ENCODE measurements at regions not wholly inside any gene's neighbourhood (a gene's known extent, or its start where the extent isn't known, plus 50 kb on each side); places are given as distances from the start of the nearest gene placed in this dataset.
"Not testable (repeated sequence)": the region's sequence is repeated elsewhere in the genome, so short reads cannot be mapped to it uniquely, and the experiment has no call there.

DNA sequence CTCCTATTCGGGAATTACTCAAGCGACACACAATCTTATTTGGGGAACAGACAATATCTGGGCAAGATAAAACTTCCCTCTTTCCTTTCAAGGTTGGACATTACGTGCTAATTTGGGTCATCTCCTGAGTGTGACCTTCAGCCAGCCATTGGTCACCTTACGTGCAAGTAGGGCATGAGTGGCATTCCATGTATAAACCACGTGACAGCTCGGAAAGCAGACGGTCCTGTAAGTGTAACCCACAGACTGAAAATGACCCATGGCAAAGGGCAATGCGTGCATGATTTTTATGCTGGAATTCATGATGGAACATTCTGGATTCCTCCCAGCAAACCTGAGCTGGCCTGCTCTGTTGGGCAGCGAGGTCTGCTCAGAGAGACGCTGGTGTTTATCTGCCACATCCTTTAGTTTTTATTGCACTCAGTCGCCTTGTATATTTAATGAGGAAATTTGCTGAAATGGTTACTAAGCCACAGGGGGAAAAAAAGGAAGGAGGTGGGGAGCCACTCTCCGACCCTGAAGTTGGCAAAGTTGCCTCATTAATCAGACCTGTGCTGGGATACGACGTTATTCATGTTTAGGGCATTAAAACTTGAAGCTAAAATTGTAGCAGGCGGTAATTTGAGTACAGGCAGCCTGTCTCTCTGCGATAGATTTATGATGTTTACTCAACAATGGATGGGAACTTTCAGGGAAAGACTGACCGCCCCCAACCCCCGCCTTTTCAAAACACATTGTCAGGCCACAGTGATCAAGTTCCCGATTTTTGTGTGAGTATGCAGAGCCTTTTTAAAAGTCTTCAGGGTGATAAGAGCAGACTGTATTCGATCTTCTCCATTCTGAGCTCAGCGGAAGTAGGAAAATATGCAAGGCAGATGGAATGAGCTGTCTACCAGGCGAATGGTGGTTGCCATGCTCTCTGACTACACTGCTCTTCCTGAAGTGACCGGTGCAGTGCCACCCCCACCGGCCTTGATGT lies 295.3 kb downstream of the BCL2L11 start:
- H3K4me3 Mint-ChIP-seq; H3K4me3 ChIP-seq; DNase-seq (ENCODE audit: low spot score); H3F3A ChIP-seq (ENCODE audit: low read depth); H3K36me3 ChIP-seq; H4K20me1 ChIP-seq (ENCODE audit: low read depth); H3K36me3 Mint-ChIP-seq; H3K79me2 ChIP-seq (ENCODE audit: low read depth); H3K9me3 Mint-ChIP-seq; H3K27ac ChIP-seq; H3K4me1 Mint-ChIP-seq; H3K9me3 ChIP-seq (ENCODE audit: low read depth); H2AFZ ChIP-seq (replicated peaks); H3K4me2 ChIP-seq; H3K27me3 Mint-ChIP-seq (ENCODE audit: insufficient read depth, low read depth); H3K4me1 ChIP-seq; H3K9ac ChIP-seq; H3K27me3 ChIP-seq; H3K27ac Mint-ChIP-seq: not testable (repeated sequence)

DNA sequence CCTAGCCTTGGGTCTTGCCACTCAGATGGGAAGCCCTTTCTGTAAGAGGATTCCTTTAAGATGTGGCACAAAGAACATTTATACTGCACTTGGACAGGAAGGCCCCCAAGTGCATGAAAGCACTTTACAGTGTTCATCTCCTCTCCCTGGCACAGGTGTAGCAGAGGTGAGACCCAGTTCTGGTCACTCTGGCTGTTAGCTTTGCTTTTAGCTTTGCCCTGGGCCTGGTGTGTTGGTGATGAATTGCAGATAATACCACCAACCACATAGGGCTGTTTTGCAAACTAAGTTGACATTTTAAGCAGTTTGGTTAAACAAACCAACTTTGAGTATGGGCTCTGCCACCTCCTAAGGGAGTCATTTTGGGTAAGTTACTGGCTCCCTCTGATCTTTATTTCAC lies 296.3 kb downstream of the BCL2L11 start:
- DNase-seq (ENCODE audit: low spot score); H3K27me3 ChIP-seq; H4K20me1 ChIP-seq (ENCODE audit: low read depth); H3K9ac ChIP-seq; H3K36me3 ChIP-seq; H3K27ac ChIP-seq; H3K9me3 ChIP-seq (ENCODE audit: low read depth); H3K36me3 Mint-ChIP-seq; H3F3A ChIP-seq (ENCODE audit: low read depth); H3K4me1 ChIP-seq; H3K4me1 Mint-ChIP-seq; H3K4me3 ChIP-seq; H3K9me3 Mint-ChIP-seq; H3K27me3 Mint-ChIP-seq (ENCODE audit: insufficient read depth, low read depth); H3K79me2 ChIP-seq (ENCODE audit: low read depth); H3K27ac Mint-ChIP-seq; H3K4me3 Mint-ChIP-seq; H2AFZ ChIP-seq (replicated peaks); H3K4me2 ChIP-seq: not testable (repeated sequence)

DNA sequence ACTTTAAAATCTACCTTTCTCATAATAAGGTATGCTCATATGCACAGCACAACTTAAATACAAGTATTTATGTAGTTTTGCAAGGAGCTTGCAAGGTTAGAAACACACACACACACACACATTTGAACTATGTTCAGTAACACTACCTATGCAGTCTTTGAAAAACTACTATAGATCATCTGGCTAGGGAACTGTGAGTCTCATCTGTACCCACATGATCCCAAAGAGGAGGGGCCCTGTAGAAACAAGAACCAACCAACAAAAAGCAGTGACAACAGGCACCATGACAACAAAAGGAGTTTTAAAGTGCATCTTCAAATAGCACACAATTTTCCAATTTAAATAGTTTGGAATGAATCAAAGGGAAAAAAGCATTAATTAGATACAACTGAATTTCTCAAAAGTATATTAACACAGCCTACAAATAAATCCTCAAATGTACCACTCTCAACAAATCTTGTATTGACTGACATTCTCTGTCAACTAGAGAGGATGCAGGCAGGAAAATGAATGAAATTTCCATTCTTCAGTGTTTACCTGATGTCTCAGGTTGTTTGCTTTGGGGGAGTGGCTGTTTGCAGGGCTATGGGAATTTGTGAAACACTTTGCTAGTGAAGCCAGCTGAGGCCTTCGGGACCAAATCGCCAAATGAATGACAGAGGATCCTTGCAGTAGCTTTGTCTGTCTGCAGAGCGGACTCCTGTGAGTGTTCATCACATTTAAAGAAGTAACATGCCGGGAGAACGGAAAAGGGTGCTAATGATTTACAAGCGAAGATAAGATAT lies 297.6 kb downstream of the BCL2L11 start:
- not testable (repeated sequence) for H3K36me3 Mint-ChIP-seq; H3K4me1 ChIP-seq; H3K4me3 ChIP-seq; H2AFZ ChIP-seq (replicated peaks); H3K4me3 Mint-ChIP-seq; H3F3A ChIP-seq (ENCODE audit: low read depth); H3K4me1 Mint-ChIP-seq; H3K36me3 ChIP-seq; H3K9me3 Mint-ChIP-seq; DNase-seq (ENCODE audit: low spot score); H3K4me2 ChIP-seq; H3K27me3 Mint-ChIP-seq (ENCODE audit: insufficient read depth, low read depth); H3K27me3 ChIP-seq; H3K9ac ChIP-seq; H3K27ac Mint-ChIP-seq; H3K27ac ChIP-seq; H3K9me3 ChIP-seq (ENCODE audit: low read depth); H3K79me2 ChIP-seq (ENCODE audit: low read depth); H4K20me1 ChIP-seq (ENCODE audit: low read depth)

DNA sequence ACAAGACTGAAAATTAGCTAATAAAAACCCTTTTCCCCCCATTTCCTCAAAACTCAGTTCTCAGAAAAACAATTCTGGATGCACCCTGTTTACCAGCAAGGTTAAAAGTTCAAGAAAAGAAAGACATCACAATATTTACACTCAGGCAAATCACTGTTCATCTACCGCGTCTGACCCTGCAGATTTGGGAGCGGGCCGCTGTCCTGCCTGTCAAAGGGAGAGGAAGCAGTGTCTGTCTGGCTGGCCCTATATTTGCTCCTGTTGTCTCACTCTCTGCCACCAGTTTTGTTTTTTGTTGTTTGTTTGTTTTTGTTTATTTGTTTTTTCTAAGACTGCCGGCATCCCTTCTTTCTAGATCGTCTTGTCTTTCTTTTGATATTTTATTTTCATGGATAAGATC lies 299.4 kb downstream of the BCL2L11 start:
- not testable (repeated sequence) for H3K4me3 Mint-ChIP-seq; H3K9me3 Mint-ChIP-seq; H3K4me3 ChIP-seq; H3K4me2 ChIP-seq; H3K27me3 Mint-ChIP-seq (ENCODE audit: insufficient read depth, low read depth); H3K27ac ChIP-seq; H3K4me1 Mint-ChIP-seq; DNase-seq (ENCODE audit: low spot score); H3K27me3 ChIP-seq; H2AFZ ChIP-seq (replicated peaks); H3K9me3 ChIP-seq (ENCODE audit: low read depth); H3K27ac Mint-ChIP-seq; H3K79me2 ChIP-seq (ENCODE audit: low read depth); H3K36me3 ChIP-seq; H3F3A ChIP-seq (ENCODE audit: low read depth); H4K20me1 ChIP-seq (ENCODE audit: low read depth); H3K9ac ChIP-seq; H3K4me1 ChIP-seq; H3K36me3 Mint-ChIP-seq

DNA sequence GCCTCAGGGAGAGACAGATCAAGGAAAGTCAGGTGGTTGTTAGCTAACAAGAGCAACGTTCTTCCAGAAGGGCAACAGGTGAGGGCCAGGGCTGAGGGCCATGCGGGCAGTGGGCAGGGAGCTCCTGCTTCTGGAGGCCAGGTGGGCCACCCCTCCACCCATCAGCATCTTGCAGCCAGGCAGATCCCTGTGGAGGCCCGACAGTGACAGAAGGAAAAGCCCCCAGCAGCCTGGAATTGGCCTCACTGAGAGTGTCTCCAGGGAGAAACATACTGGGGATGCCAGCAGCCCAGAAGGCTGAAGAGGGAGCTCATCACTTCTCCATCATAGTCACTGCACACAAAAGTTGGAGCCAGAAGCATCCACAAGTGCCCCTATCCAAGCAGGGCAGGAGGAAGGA lies 300.1 kb downstream of the BCL2L11 start:
- not testable (repeated sequence) for H3K4me3 ChIP-seq; DNase-seq (ENCODE audit: low spot score); H3K4me1 Mint-ChIP-seq; H3K9ac ChIP-seq; H3K27ac Mint-ChIP-seq; H3K36me3 Mint-ChIP-seq; H4K20me1 ChIP-seq (ENCODE audit: low read depth); H3F3A ChIP-seq (ENCODE audit: low read depth); H3K36me3 ChIP-seq; H3K79me2 ChIP-seq (ENCODE audit: low read depth); H3K4me1 ChIP-seq; H3K4me2 ChIP-seq; H2AFZ ChIP-seq (replicated peaks); H3K27me3 Mint-ChIP-seq (ENCODE audit: insufficient read depth, low read depth); H3K9me3 Mint-ChIP-seq; H3K9me3 ChIP-seq (ENCODE audit: low read depth); H3K4me3 Mint-ChIP-seq; H3K27ac ChIP-seq; H3K27me3 ChIP-seq

DNA sequence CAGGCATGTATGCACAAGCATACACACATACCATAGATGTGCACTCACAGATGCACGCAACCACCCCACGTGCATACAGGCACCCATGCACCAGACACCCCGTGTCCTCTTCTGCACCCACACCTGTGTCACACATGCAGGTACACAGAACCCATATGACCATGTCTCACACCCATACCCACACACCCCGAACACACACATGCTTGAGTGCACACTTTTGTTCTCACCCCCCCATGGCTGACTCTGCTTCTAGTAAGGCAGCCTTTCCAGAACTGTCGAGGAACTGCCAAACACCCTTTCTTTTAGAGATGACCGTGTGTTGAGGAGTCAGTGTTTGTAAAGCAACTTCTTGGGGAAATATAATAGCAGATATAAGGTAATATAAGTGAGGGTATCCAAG lies 301.2 kb downstream of the BCL2L11 start:
- not testable (repeated sequence) for H4K20me1 ChIP-seq (ENCODE audit: low read depth); H3K36me3 ChIP-seq; H3K4me1 ChIP-seq; H3F3A ChIP-seq (ENCODE audit: low read depth); H3K27ac Mint-ChIP-seq; H3K4me3 ChIP-seq; H3K79me2 ChIP-seq (ENCODE audit: low read depth); H3K27ac ChIP-seq; H3K9me3 Mint-ChIP-seq; H3K4me2 ChIP-seq; DNase-seq (ENCODE audit: low spot score); H3K9ac ChIP-seq; H2AFZ ChIP-seq (replicated peaks); H3K36me3 Mint-ChIP-seq; H3K4me1 Mint-ChIP-seq; H3K4me3 Mint-ChIP-seq; H3K27me3 ChIP-seq; H3K9me3 ChIP-seq (ENCODE audit: low read depth); H3K27me3 Mint-ChIP-seq (ENCODE audit: insufficient read depth, low read depth)

DNA sequence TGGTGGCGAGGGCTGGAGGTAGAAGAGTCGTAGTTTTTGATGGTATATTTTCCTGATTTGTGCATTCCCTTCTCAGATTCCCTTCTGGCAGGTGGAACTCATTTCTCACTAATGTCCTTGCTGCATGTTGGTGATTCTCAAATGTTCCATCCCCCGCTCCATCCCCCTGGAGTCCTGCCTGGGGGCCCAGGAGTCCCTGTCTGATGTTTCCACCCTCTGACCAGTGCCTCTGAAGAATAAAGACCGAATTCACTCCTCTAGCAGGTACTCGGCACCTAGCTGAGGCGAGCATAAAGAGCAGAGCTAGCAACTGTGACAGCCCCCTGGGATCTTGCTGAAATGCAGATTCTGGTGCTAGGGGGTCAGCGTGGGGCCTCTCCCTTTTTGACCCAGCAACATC lies 301.8 kb downstream of the BCL2L11 start:
- not testable (repeated sequence) for H3K9me3 Mint-ChIP-seq; DNase-seq (ENCODE audit: low spot score); H3K27me3 ChIP-seq; H3K4me3 ChIP-seq; H3F3A ChIP-seq (ENCODE audit: low read depth); H3K4me1 Mint-ChIP-seq; H3K36me3 Mint-ChIP-seq; H3K36me3 ChIP-seq; H2AFZ ChIP-seq (replicated peaks); H3K27me3 Mint-ChIP-seq (ENCODE audit: insufficient read depth, low read depth); H3K4me3 Mint-ChIP-seq; H3K4me2 ChIP-seq; H4K20me1 ChIP-seq (ENCODE audit: low read depth); H3K79me2 ChIP-seq (ENCODE audit: low read depth); H3K9ac ChIP-seq; H3K9me3 ChIP-seq (ENCODE audit: low read depth); H3K27ac ChIP-seq; H3K27ac Mint-ChIP-seq; H3K4me1 ChIP-seq

DNA sequence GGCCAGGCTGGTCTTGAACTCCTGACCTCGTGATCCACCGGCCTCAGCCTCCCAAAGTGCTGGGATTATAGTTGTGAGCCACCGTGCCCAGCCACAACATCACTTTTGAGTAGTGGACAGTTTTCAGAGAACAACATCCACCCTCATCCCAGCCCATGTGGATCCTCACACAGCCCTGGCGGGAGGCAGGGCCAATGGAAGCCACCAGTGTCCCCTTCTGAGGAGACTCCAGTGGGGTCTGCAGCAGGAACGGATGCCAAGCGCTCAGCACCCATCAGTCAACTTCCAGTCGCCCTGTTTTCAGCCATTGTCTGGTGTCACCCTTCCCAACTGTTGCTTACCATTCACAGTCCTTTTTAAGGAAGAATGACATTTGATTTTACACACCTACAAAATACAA lies 302.5 kb downstream of the BCL2L11 start:
- H3K27ac Mint-ChIP-seq: not testable (repeated sequence)

More for the DNA sequence above, 302.5 kb downstream of the BCL2L11 start:
- not testable (repeated sequence) for H3K27me3 ChIP-seq; H3K9me3 ChIP-seq (ENCODE audit: low read depth); H4K20me1 ChIP-seq (ENCODE audit: low read depth); H3K79me2 ChIP-seq (ENCODE audit: low read depth); H3K9me3 Mint-ChIP-seq; H3K36me3 ChIP-seq; H3F3A ChIP-seq (ENCODE audit: low read depth); H3K4me1 ChIP-seq; H2AFZ ChIP-seq (replicated peaks); H3K4me3 ChIP-seq; H3K4me3 Mint-ChIP-seq; H3K4me1 Mint-ChIP-seq; H3K36me3 Mint-ChIP-seq; H3K27ac ChIP-seq; H3K4me2 ChIP-seq; H3K9ac ChIP-seq; DNase-seq (ENCODE audit: low spot score); H3K27me3 Mint-ChIP-seq (ENCODE audit: insufficient read depth, low read depth)

Measured in neural progenitor cell (in vitro differentiated cells).